K562 (cell line): ENCODE measurements at regions not wholly inside any gene's neighbourhood (a gene's known extent, or its start where the extent isn't known, plus 50 kb on each side); places are given as distances from the start of the nearest gene placed in this dataset.

Source experiments
- CEBPZ ChIP-seq: fragments of 150-350 bp; IDR thresholded peaks from 2 replicates; pipeline ENCODE4 v1.6.1; 2014; ENCODE audit warnings: low read depth, mild to moderate bottlenecking, low read length, borderline replicate concordance
- KAT2B ChIP-seq: IDR thresholded peaks from one replicate; pipeline ENCODE4 v1.6.1; 2012; ENCODE audit warnings: low read depth, mild to moderate bottlenecking, control low read depth, inconsistent platforms, low read length, moderate library complexity
- MEIS2 ChIP-seq: fragments of 450-650 bp; IDR thresholded peaks from 2 replicates; pipeline ENCODE4 v1.6.1; 2014; ENCODE audit warnings: mild to moderate bottlenecking; ENCODE audit not compliant: partially characterized antibody
- PTBP1 ChIP-seq: fragments of 200-400 bp; formaldehyde crosslinking; IDR thresholded peaks from 2 replicates; pipeline ENCODE4 v1.6.1; 2017; ENCODE audit warnings: low read depth, low read length
- SRSF7 ChIP-seq: fragments of 200-400 bp; formaldehyde crosslinking; optimal IDR thresholded peaks from 2 replicates; pipeline ENCODE3; 2017; ENCODE audit warnings: mild to moderate bottlenecking, low read depth, low read length
- ZNF407 ChIP-seq: fragments of 450-650 bp; IDR thresholded peaks from 2 replicates; pipeline ENCODE4 v1.6.1; 2016; ENCODE audit warnings: low read depth
- ZNF561 ChIP-seq: fragments of 450-650 bp; formaldehyde crosslinking; conservative IDR thresholded peaks from 2 replicates; pipeline ENCODE4 v1.4.0; 2020; ENCODE audit warnings: mild to moderate bottlenecking, moderate library complexity
- ZNF707 ChIP-seq: fragments of 250-450 bp; sonication (Bioruptor Pico); conservative IDR thresholded peaks from 2 replicates; pipeline ENCODE4 v1.8.0; 2022; ENCODE audit warnings: inconsistent platforms, mild to moderate bottlenecking, moderate library complexity
- ZNF76 ChIP-seq: fragments of 250-450 bp; sonication (Bioruptor Pico); IDR thresholded peaks from 2 replicates; pipeline ENCODE4 v1.4.0; 2020; ENCODE audit warnings: mild to moderate bottlenecking, moderate library complexity, borderline replicate concordance

GRCh38 chr6:93045156-93045555 is 374.2 kb downstream of the EPHA7 start (continued):
- TF ChIP-seq ZNF407 (no peak), ZNF76 (no peak), KAT2B (no peak), CEBPZ (no peak), SRSF7 (no peak), PTBP1 (no peak), MEIS2 (no peak), ZNF707 (CRISPR knock-in tag) (no peak), ZNF561 (CRISPR knock-in tag) (no peak)
